ENCODE measurements at regions not wholly inside any gene's neighbourhood (a gene's known extent, or its start where the extent isn't known, plus 50 kb on each side); places are given as distances from the start of the nearest gene placed in this dataset.

DNA sequence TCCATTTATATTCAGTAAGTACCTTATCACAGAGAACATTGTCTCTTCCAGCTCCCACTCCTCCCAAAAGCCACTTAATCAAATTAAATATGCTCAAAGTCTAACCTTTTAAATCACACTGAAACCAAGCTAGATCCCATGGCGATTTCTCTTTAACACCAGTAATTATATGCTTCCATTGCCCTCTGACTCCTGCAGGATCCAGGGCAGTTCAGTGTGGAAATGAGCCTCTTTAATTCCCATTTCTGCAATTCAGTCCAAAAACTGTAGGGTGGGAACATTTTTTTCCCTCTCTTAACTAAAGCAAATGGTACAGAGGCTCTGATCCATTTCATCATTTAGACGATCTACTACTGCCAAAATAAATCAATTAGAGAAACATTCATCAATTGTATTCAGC, 872.3 kb upstream of the PHF14 start:
- Histone ChIP-seq H4K20me1 (ENCODE audit: insufficient read depth, low read length) (no peaks in the 10 kb centered on the region), H3K4me2 (ENCODE audit: low read length) (no peak overlapping the region), H3K27ac (ENCODE audit: low read length) (no peak overlapping the region), H3K9ac (ENCODE audit: low read length) (no peak overlapping the region), H3K36me3 (replicated peaks; ENCODE audit: low read depth, low read length) (no peaks in the 10 kb centered on the region), H2AFZ (ENCODE audit: low read depth, low read length) (no peak overlapping the region), H3K4me1 (ENCODE audit: low read length) (peaks cover 1% of the 10 kb centered on the region), H3K9me3 (ENCODE audit: insufficient read depth, low read length) (no peaks in the 10 kb centered on the region), H3K27me3 (ENCODE audit: low read depth, low read length) (no peaks in the 10 kb centered on the region), H3K4me3 (ENCODE audit: low read length) (no peak overlapping the region), H3K79me2 (ENCODE audit: low read length) (no peaks in the 10 kb centered on the region)
- TF ChIP-seq CTCF (IDR thresholded peaks at IDR 0.05; ENCODE audit: low read depth, low read length) (no peak), EZH2phosphoT487 (IDR thresholded peaks at IDR 0.05; ENCODE audit: low read depth) (no peak)

DNA sequence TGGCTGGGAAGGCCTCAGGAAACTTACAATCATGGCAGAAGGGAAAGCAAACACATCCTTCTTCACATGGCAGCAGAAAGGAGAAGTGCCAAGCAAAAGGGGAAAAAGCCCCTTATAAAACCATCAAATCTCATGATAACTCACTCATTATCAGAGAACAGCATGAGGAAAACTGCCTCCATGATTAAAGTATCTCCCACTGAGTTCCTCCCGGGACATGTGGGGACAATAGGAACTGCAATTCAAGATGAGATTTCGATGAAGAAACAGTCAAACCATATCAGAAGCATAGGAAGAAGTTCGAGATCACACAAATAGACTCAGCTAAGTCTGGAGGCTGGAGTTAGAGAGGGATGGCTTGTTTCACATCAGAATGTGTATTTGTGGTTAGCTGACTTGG, 869.4 kb upstream of the PHF14 start:
- no peak overlapping the region for H3K27ac ChIP-seq (ENCODE audit: low read length)
- no peak overlapping the region for H2AFZ ChIP-seq (ENCODE audit: low read depth, low read length)
- no peak overlapping the region for H3K4me2 ChIP-seq (ENCODE audit: low read length)
- H3K27me3 ChIP-seq (ENCODE audit: low read depth, low read length): no peaks in the 10 kb centered on the region
- no peaks in the 10 kb centered on the region for H3K79me2 ChIP-seq (ENCODE audit: low read length)
- H3K9ac ChIP-seq (ENCODE audit: low read length): no peak overlapping the region
- no peaks in the 10 kb centered on the region for H3K9me3 ChIP-seq (ENCODE audit: insufficient read depth, low read length)
- no peak for TF ChIP-seq EZH2phosphoT487 (IDR thresholded peaks at IDR 0.05; ENCODE audit: low read depth)
- TF ChIP-seq CTCF (IDR thresholded peaks at IDR 0.05; ENCODE audit: low read depth, low read length): no peak
- H3K4me3 ChIP-seq (ENCODE audit: low read length): no peak overlapping the region
- H4K20me1 ChIP-seq (ENCODE audit: insufficient read depth, low read length): no peaks in the 10 kb centered on the region
- H3K36me3 ChIP-seq (replicated peaks; ENCODE audit: low read depth, low read length): no peaks in the 10 kb centered on the region
- H3K4me1 ChIP-seq (ENCODE audit: low read length): peaks cover 7% of the 10 kb centered on the region

GRCh38 chr7:10106609-10107008, 867.1 kb upstream of the PHF14 start:
- Histone ChIP-seq H3K4me1 (ENCODE audit: low read length) (peaks cover 7% of the 10 kb centered on the region), H3K4me2 (ENCODE audit: low read length) (no peak overlapping the region), H3K9me3 (ENCODE audit: insufficient read depth, low read length) (no peaks in the 10 kb centered on the region), H2AFZ (ENCODE audit: low read depth, low read length) (no peak overlapping the region; the same call in 1 of the 2 replicates), H3K36me3 (replicated peaks; ENCODE audit: low read depth, low read length) (no peaks in the 10 kb centered on the region), H3K9ac (ENCODE audit: low read length) (no peak overlapping the region), H3K79me2 (ENCODE audit: low read length) (no peaks in the 10 kb centered on the region), H3K27ac (ENCODE audit: low read length) (no peak overlapping the region), H3K4me3 (ENCODE audit: low read length) (no peak overlapping the region), H3K27me3 (ENCODE audit: low read depth, low read length) (no peaks in the 10 kb centered on the region), H4K20me1 (ENCODE audit: insufficient read depth, low read length) (no peaks in the 10 kb centered on the region)
- TF ChIP-seq CTCF (IDR thresholded peaks at IDR 0.05; ENCODE audit: low read depth, low read length) (no peak), EZH2phosphoT487 (IDR thresholded peaks at IDR 0.05; ENCODE audit: low read depth) (no peak)

- no peak overlapping the region for H3K4me3 ChIP-seq (ENCODE audit: low read length)
- no peaks in the 10 kb centered on the region for H4K20me1 ChIP-seq (ENCODE audit: insufficient read depth, low read length)
- H3K4me2 ChIP-seq (ENCODE audit: low read length): no peak overlapping the region
- H3K36me3 ChIP-seq (replicated peaks; ENCODE audit: low read depth, low read length): no peaks in the 10 kb centered on the region
- no peaks in the 10 kb centered on the region for H3K4me1 ChIP-seq (ENCODE audit: low read length)
- H2AFZ ChIP-seq (ENCODE audit: low read depth, low read length): no peak overlapping the region
- H3K27ac ChIP-seq (ENCODE audit: low read length): no peak overlapping the region
- no peaks in the 10 kb centered on the region for H3K9me3 ChIP-seq (ENCODE audit: insufficient read depth, low read length)
- no peaks in the 10 kb centered on the region for H3K27me3 ChIP-seq (ENCODE audit: low read depth, low read length)
- no peaks in the 10 kb centered on the region for H3K79me2 ChIP-seq (ENCODE audit: low read length)
- TF ChIP-seq EZH2phosphoT487 (IDR thresholded peaks at IDR 0.05; ENCODE audit: low read depth) (no peak), CTCF (IDR thresholded peaks at IDR 0.05; ENCODE audit: low read depth, low read length) (no peak)
- no peak overlapping the region for H3K9ac ChIP-seq (ENCODE audit: low read length)
Observed at GRCh38 chr7:10116511-10116910, 857.2 kb upstream of the PHF14 start.

Data from OCI-LY3 (cell line).